Endothelial cell of umbilical vein (primary cell): ENCODE measurements at regions not wholly inside any gene's neighbourhood (a gene's known extent, or its start where the extent isn't known, plus 50 kb on each side); places are given as distances from the start of the nearest gene placed in this dataset.

ENCODE experiments used
- BruUV-seq: library from RNA; stranded (reverse); fragments of 400-500 nt; replicated peaks from 2 replicates; lab custom pipeline; 2021; lab: Mats Ljungman, UMichigan
- CTCF ChIA-PET: fragments of 300-600, 350-600 bp; sonication (Branson Sonifier 250); formaldehyde crosslinking; loops from one replicate; lab custom pipeline; 2021; ENCODE audit warnings: antibody characterized with exemption, inconsistent platforms; lab: Charles Lee
- POLR2A ChIA-PET: fragments of 300-600, 350-600 bp; sonication (Branson Sonifier 250); formaldehyde crosslinking; loops from one replicate; lab custom pipeline; 2021; ENCODE audit warnings: antibody characterized with exemption, inconsistent platforms; lab: Charles Lee
- DNase-seq: peaks from one replicate; pipeline ENCODE4 v3.0.0-alpha.2; 2011; ENCODE audit warnings: low read depth, low spot score
- FAIRE-seq: peaks from 2 replicates; lab custom pipeline; 2011; peaks lifted over from hg19 to GRCh38; lab: Jason Lieb, UNC
- H2AFZ ChIP-seq: 2 replicates; pipeline ENCODE4 v1.6.0; 2012; ENCODE audit warnings: low read depth, low read length, control low read depth, inconsistent platforms
- H3K27ac ChIP-seq: 2 replicates; pipeline ENCODE4 v1.5.1; 2011; ENCODE audit warnings: low read depth, mild to moderate bottlenecking, control low read depth, low read length, moderate library complexity; ENCODE audit not compliant: insufficient read depth
- H3K27me3 ChIP-seq, 2 experiments: 2 replicates each; pipeline versions ENCODE4 v1.6.0 to v1.6.1; 2011; ENCODE audit warnings: low read length in 2 of 2, mixed read lengths in 1 of 2; ENCODE audit not compliant: control insufficient read depth in 2 of 2, insufficient read depth in 2 of 2
- H3K36me3 ChIP-seq, 2 experiments: 2 replicates in 1 of 2; 3 replicates in 1 of 2; pipeline ENCODE4 v1.5.1; 2011; ENCODE audit warnings: low read length in 2 of 2, mild to moderate bottlenecking in 1 of 2, moderate library complexity in 1 of 2; ENCODE audit not compliant: control insufficient read depth in 2 of 2, insufficient read depth in 2 of 2; ENCODE audit errors: extremely low read depth in 1 of 2
- H3K4me1 ChIP-seq: 3 replicates; pipeline ENCODE4 v1.5.1; 2011; ENCODE audit warnings: mild to moderate bottlenecking, low read length; ENCODE audit not compliant: control insufficient read depth, insufficient read depth; ENCODE audit errors: extremely low read depth
- H3K4me2 ChIP-seq: 2 replicates; pipeline ENCODE4 v1.6.1; 2011; ENCODE audit warnings: low read length, control low read depth, mixed read lengths; ENCODE audit not compliant: insufficient read depth
- H3K4me3 ChIP-seq, 3 experiments: fragments of 200-600 bp in 1 of 3; sonication (generic), shearing (Covaris generic) in 1 of 3; replicated peaks in 1 of 3; 2 replicates each; pipeline ENCODE4 v1.5.1; 2011 to 2016; ENCODE audit warnings: control low read depth in 3 of 3, low read length in 3 of 3, mild to moderate bottlenecking in 2 of 3, inconsistent platforms in 1 of 3, low read depth in 1 of 3, moderate library complexity in 1 of 3; ENCODE audit not compliant: insufficient read depth in 1 of 3
- H3K79me2 ChIP-seq: 2 replicates; pipeline ENCODE4 v1.6.0; 2012; ENCODE audit warnings: low read length, inconsistent platforms; ENCODE audit not compliant: control insufficient read depth, insufficient read depth
- H3K9ac ChIP-seq: replicated peaks from 2 replicates; pipeline ENCODE3; 2011; ENCODE audit warnings: low read length, control low read depth; ENCODE audit not compliant: insufficient read depth; ENCODE audit errors: extremely low read depth
- H3K9me1 ChIP-seq: replicated peaks from 3 replicates; pipeline ENCODE4 v1.6.0; 2011; ENCODE audit warnings: mild to moderate bottlenecking, low read length; ENCODE audit not compliant: control insufficient read depth, insufficient read depth; ENCODE audit errors: extremely low read depth
- H3K9me3 ChIP-seq: replicated peaks from 2 replicates; pipeline ENCODE4 v1.5.1; 2012; ENCODE audit warnings: low read length, inconsistent platforms; ENCODE audit not compliant: control insufficient read depth, insufficient read depth
- H4K20me1 ChIP-seq: replicated peaks from 2 replicates; pipeline ENCODE3; 2011; ENCODE audit warnings: mild to moderate bottlenecking, low read length; ENCODE audit not compliant: control insufficient read depth, insufficient read depth; ENCODE audit errors: extremely low read depth
- CTCF ChIP-seq, 2 donors: IDR thresholded peaks; 1 replicate in 1 of 2; 2 replicates in 1 of 2; pipeline ENCODE4 v1.5.1; 2011; ENCODE audit warnings: low read length in 2 of 2, mild to moderate bottlenecking in 2 of 2, moderate library complexity in 2 of 2, control low read depth in 1 of 2, inconsistent platforms in 1 of 2, low read depth in 1 of 2; ENCODE audit not compliant: insufficient read depth in 1 of 2; ENCODE audit errors: extremely low read depth in 1 of 2
- EZH2 ChIP-seq: IDR thresholded peaks from 2 replicates; pipeline ENCODE4 v1.6.1; 2012; ENCODE audit warnings: borderline replicate concordance, low read depth, mild to moderate bottlenecking, moderate library complexity, low read length, inconsistent platforms; ENCODE audit not compliant: severe bottlenecking
- FOS ChIP-seq: IDR thresholded peaks from 2 replicates; pipeline ENCODE4 v1.6.1; 2011; ENCODE audit warnings: mild to moderate bottlenecking, low read length, moderate library complexity, borderline replicate concordance; ENCODE audit not compliant: insufficient read depth
- GATA2 ChIP-seq: IDR thresholded peaks from 2 replicates; pipeline ENCODE4 v1.7.0; 2011; ENCODE audit warnings: low read depth, mild to moderate bottlenecking, moderate library complexity, mixed read lengths, low read length; ENCODE audit not compliant: insufficient read length, insufficient read depth
- JUN ChIP-seq: IDR thresholded peaks from 2 replicates; pipeline ENCODE4 v1.6.1; 2011; ENCODE audit warnings: borderline replicate concordance, low read depth; ENCODE audit not compliant: insufficient read length, insufficient read depth
- MYC ChIP-seq: IDR thresholded peaks from one replicate; pipeline ENCODE4 v1.6.1; 2011; ENCODE audit warnings: mild to moderate bottlenecking, low read depth, low read length
- POLR2A ChIP-seq: IDR thresholded peaks from 2 replicates; pipeline ENCODE4 v1.6.1; 2012; ENCODE audit warnings: low read depth, mild to moderate bottlenecking, control low read depth, low read length
- POLR2AphosphoS5 ChIP-seq: IDR thresholded peaks from 2 replicates; pipeline ENCODE4 v1.6.1; 2012; ENCODE audit warnings: low read depth, mild to moderate bottlenecking, control low read depth, low read length, moderate library complexity; ENCODE audit not compliant: insufficient read depth
- dilution Hi-C: fragments of 300-500 bp; cut with MboI; formaldehyde crosslinking; loops from one replicate; pipeline ENCODE4 v1.15.0; 2019; ENCODE audit warnings: low sequenced_read_pairs; ENCODE audit not compliant: extremely low pct_ligation_motif_present
- intact Hi-C: fragments of 100-400 bp; cut with micrococcal nuclease; formaldehyde crosslinking; loops from one replicate; pipeline ENCODE4 v1.10.0; 2022
- TF ChIP-seq, protein P1 (sequence below): IDR thresholded peaks from 2 replicates; pipeline ENCODE4 v1.6.1; 2011; ENCODE audit not compliant: insufficient read depth, insufficient read length

- no peaks in the 10 kb centered on the region for H3K9me3 ChIP-seq
- intact Hi-C loops, result no loop called here
- no peaks in the 10 kb centered on the region for H3K79me2 ChIP-seq
- no peaks in the 10 kb centered on the region for H3K36me3 ChIP-seq
- H2AFZ ChIP-seq, result no peak overlapping the region
- H3K27ac ChIP-seq, result no peak overlapping the region
- no peak overlapping the region for H3K4me3 ChIP-seq
- ChIA-PET CTCF (no interaction called here), POLR2A (no interaction called here)
- DNase-seq (no peak), FAIRE-seq (no peak)
- no peaks in the 10 kb centered on the region for H3K4me1 ChIP-seq
- no peaks in the 10 kb centered on the region for H4K20me1 ChIP-seq
- H3K9ac ChIP-seq, result no peak overlapping the region
- H3K4me2 ChIP-seq, result no peak overlapping the region
- no peaks in the 10 kb centered on the region for H3K27me3 ChIP-seq
- dilution Hi-C loops, result no loop called here
- H3K9me1 ChIP-seq, result no peaks in the 10 kb centered on the region
- TF ChIP-seq GATA2 (no peak), POLR2A (no peak), MYC (no peak), EZH2 (no peak), JUN (no peak), POLR2AphosphoS5 (no peak), FOS (no peak), CTCF (IDR thresholded peaks at IDR 0.05; ENCODE audit: extremely low read depth in 1 of 2, insufficient read depth in 1 of 2, low read depth in 1 of 2, low read length in 2 of 2) (no peak)
- TF ChIP-seq, protein P1, sequence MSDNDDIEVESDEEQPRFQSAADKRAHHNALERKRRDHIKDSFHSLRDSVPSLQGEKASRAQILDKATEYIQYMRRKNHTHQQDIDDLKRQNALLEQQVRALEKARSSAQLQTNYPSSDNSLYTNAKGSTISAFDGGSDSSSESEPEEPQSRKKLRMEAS, result no peak
- no TSS peak for BruUV-seq
Measured at GRCh38 chr5:23755906-23756305, 248.5 kb downstream of the PRDM9 start.
